Trophoblast cell (in vitro differentiated cells and primary cell): ENCODE measurements at regions not wholly inside any gene's neighbourhood (a gene's known extent, or its start where the extent isn't known, plus 50 kb on each side); places are given as distances from the start of the nearest gene placed in this dataset.

Experiments
- DNase-seq, 2 donors: peaks; one replicate each; pipeline ENCODE4 v3.0.0-alpha.2; 2016
- H2AFZ ChIP-seq: 2 replicates; pipeline ENCODE4 v1.6.1; 2013; ENCODE audit warnings: low read length, moderate library complexity, mild to moderate bottlenecking; ENCODE audit not compliant: insufficient read depth, poor library complexity
- H2AK5ac ChIP-seq: 2 replicates; pipeline ENCODE4 v1.6.1; 2013; ENCODE audit warnings: mild to moderate bottlenecking, low read length
- H2BK120ac ChIP-seq: 2 replicates; pipeline ENCODE4 v1.6.1; 2013; ENCODE audit warnings: low read length, mild to moderate bottlenecking, moderate library complexity; ENCODE audit not compliant: insufficient read depth, poor library complexity
- H2BK12ac ChIP-seq: 2 replicates; pipeline ENCODE4 v1.6.1; 2013; ENCODE audit warnings: mild to moderate bottlenecking, low read length, moderate library complexity
- H2BK5ac ChIP-seq: 2 replicates; pipeline ENCODE4 v1.6.1; 2013; ENCODE audit warnings: low read length, low read depth, moderate library complexity, mild to moderate bottlenecking; ENCODE audit not compliant: poor library complexity
- H3K14ac ChIP-seq: 2 replicates; pipeline ENCODE4 v1.6.1; 2013; ENCODE audit warnings: mild to moderate bottlenecking, low read length
- H3K18ac ChIP-seq: 2 replicates; pipeline ENCODE4 v1.6.1; 2013; ENCODE audit warnings: mild to moderate bottlenecking, low read length
- H3K23ac ChIP-seq: 2 replicates; pipeline ENCODE4 v1.6.1; 2013; ENCODE audit warnings: low read length
- H3K27ac ChIP-seq: 2 replicates; pipeline ENCODE4 v1.5.1; 2013; ENCODE audit warnings: low read depth, mild to moderate bottlenecking, inconsistent platforms, low read length, moderate library complexity
- H3K27me3 ChIP-seq: 2 replicates; pipeline ENCODE4 v1.6.1; 2013; ENCODE audit warnings: inconsistent platforms, mild to moderate bottlenecking, low read length, moderate library complexity; ENCODE audit not compliant: insufficient read depth
- H3K36me3 ChIP-seq, 2 experiments: 1 replicate in 1 of 2; 2 replicates in 1 of 2; pipeline ENCODE4 v1.6.1; 2013; ENCODE audit warnings: low read length in 2 of 2, mild to moderate bottlenecking in 2 of 2, moderate library complexity in 1 of 2; ENCODE audit not compliant: insufficient read depth in 2 of 2, control insufficient read depth in 1 of 2
- H3K4ac ChIP-seq: 2 replicates; pipeline ENCODE4 v1.6.1; 2013; ENCODE audit warnings: low read depth, mild to moderate bottlenecking, low read length, moderate library complexity
- H3K4me1 ChIP-seq, 2 experiments: 1 replicate in 1 of 2; 2 replicates in 1 of 2; pipeline ENCODE4 v1.6.1; 2013; ENCODE audit warnings: low read length in 2 of 2, mild to moderate bottlenecking in 2 of 2, moderate library complexity in 1 of 2; ENCODE audit not compliant: insufficient read depth in 2 of 2, control insufficient read depth in 1 of 2
- H3K4me2 ChIP-seq: 2 replicates; pipeline ENCODE4 v1.6.1; 2013; ENCODE audit warnings: inconsistent platforms, mild to moderate bottlenecking, low read length, moderate library complexity
- H3K4me3 ChIP-seq: 2 replicates; pipeline ENCODE4 v1.5.1; 2013; ENCODE audit warnings: mild to moderate bottlenecking, low read depth, low read length, inconsistent platforms
- H3K79me1 ChIP-seq: one replicate; pipeline ENCODE4 v1.6.1; 2013; ENCODE audit warnings: low read length
- H3K79me2 ChIP-seq: 2 replicates; pipeline ENCODE4 v1.6.1; 2013; ENCODE audit warnings: low read length, mild to moderate bottlenecking; ENCODE audit not compliant: control insufficient read depth, insufficient read depth, poor library complexity
- H3K9ac ChIP-seq: 2 replicates; pipeline ENCODE4 v1.6.1; 2013; ENCODE audit warnings: mild to moderate bottlenecking, low read length
- H3K9me3 ChIP-seq: 2 replicates; pipeline ENCODE4 v1.6.1; 2013; ENCODE audit warnings: low read depth, mild to moderate bottlenecking, control low read depth, inconsistent platforms, low read length; ENCODE audit not compliant: insufficient read depth
- H4K12ac ChIP-seq: 2 replicates; pipeline ENCODE4 v1.6.1; 2013; ENCODE audit warnings: low read depth, mild to moderate bottlenecking, low read length, moderate library complexity
- H4K8ac ChIP-seq: 2 replicates; pipeline ENCODE4 v1.6.1; 2013; ENCODE audit warnings: low read depth, mild to moderate bottlenecking, low read length, moderate library complexity
- H4K91ac ChIP-seq: one replicate; pipeline ENCODE4 v1.6.1; 2013; ENCODE audit warnings: low read depth, mild to moderate bottlenecking, low read length, moderate library complexity
- WGBS: extraction: QIAGEN DNeasy Blood & Tissue Kit; methylation state at CpG from one replicate; pipeline ENCODE4 v1.1.7; 2013; ENCODE audit warnings: missing lambda C conversion rate; ENCODE audit not compliant: insufficient read length, insufficient coverage; ENCODE audit errors: extremely low coverage; 5-methylcytosine and 5-hydroxymethylcytosine counted together

DNA sequence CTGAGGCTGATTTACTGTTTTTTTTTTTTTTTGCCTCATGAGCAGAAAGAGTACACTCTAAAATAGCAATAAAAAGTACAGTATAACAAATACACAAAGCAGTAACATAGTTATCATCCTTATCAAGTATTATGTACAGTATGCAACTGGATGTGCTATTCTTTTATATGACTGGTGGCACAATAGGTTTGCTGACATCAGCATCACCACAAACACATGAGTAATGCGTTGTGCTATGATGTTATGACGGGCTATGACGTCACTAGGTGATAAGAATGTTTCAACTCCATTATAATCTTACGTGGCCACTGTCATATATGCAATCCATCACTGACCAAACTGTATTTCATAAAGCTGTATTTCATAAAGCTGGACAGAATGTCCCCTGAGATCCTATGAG is 189.2 kb upstream of the GLI3 start:
- Histone ChIP-seq H4K91ac (no peak overlapping the region), H4K12ac (no peak overlapping the region), H3K36me3 (no peaks in the 10 kb centered on the region), H2AK5ac (no peak overlapping the region), H2BK120ac (no peak overlapping the region), H3K27me3 (no peaks in the 10 kb centered on the region), H3K79me1 (peaks cover 3% of the 10 kb centered on the region), H2AFZ (no peak overlapping the region), H3K9me3 (no peaks in the 10 kb centered on the region), H3K79me2 (no peaks in the 10 kb centered on the region), H3K4me2 (no peak overlapping the region), H4K8ac (no peak overlapping the region), H3K9ac (no peak overlapping the region), H3K4me1 (no peaks in the 10 kb centered on the region), H3K4ac (no peak overlapping the region), H3K18ac (no peak overlapping the region), H3K14ac (no peak overlapping the region), H2BK12ac (no peak overlapping the region), H3K27ac (no peak overlapping the region), H3K23ac (no peak overlapping the region), H2BK5ac (no peak overlapping the region), H3K4me3 (no peak overlapping the region)
- WGBS = no CpG with 5 or more reads among the region's 4 CpGs
- peak; percentile 57 to 78 for DNase-seq

DNA sequence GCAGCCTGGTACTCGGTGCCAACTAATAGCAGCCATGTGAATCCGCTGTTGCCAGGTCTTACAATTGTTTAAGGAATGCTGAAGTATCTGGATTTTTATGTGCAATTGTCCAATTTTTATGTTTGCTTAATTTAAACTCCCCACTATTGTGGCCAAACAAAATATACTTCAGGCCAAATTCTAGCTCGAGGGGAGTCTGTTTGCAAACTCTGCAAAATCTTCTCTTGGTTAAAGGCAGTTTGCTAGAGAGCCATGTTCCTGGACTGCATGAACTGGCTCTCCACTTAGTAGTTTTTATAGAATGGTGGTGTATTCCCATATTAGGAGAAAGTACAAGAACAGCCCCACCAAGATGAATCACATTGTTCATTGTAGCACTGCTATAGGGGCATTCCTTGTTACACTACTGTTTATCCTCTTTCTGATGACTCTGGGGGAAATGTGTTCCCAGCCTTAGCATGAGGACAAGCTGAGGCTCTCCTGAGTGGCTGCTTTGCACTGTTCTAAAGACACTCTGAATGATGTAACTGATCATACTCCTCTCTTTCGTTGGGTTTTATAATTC is 178.0 kb upstream of the GLI3 start:
- DNase-seq = no peak
- Histone ChIP-seq H3K14ac (no peak overlapping the region), H3K4me3 (no peak overlapping the region), H3K27ac (no peak overlapping the region), H2BK120ac (no peak overlapping the region), H2BK12ac (no peak overlapping the region), H2BK5ac (no peak overlapping the region), H4K8ac (no peak overlapping the region), H3K4ac (no peak overlapping the region), H3K4me1 (peaks cover 0 to 3% of the 10 kb centered on the region in 2 experiments), H3K23ac (no peak overlapping the region), H2AK5ac (no peak overlapping the region), H4K91ac (no peak overlapping the region), H3K79me1 (no peaks in the 10 kb centered on the region), H3K9me3 (no peaks in the 10 kb centered on the region), H4K12ac (no peak overlapping the region), H3K36me3 (no peaks in the 10 kb centered on the region), H3K79me2 (no peaks in the 10 kb centered on the region), H3K27me3 (no peaks in the 10 kb centered on the region), H3K9ac (no peak overlapping the region), H3K4me2 (no peak overlapping the region), H2AFZ (no peak overlapping the region), H3K18ac (no peak overlapping the region)
- WGBS = no CpG with 5 or more reads among the region's 4 CpGs

DNA sequence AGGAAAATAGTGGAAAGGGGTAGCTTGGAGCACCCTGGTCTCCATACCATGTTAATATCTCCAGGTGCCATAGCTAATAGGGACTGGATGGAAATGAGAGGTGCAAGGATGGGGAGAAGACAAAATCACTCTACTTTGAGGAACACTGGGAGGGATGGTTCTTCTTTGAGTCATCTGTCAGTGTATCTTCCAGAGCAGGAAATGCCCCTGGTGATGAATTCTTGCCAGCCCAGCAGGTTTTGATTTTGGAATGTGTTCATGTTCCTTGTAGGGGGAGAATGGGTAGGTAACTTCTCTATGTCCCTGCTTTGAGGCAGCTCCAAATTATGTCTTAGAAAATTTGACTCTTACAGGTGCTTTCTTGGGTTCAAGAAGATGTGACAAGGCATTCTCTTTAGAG is 177.0 kb upstream of the GLI3 start:
- no peak overlapping the region for H3K4me3 ChIP-seq
- no peak overlapping the region for H4K8ac ChIP-seq
- no peak overlapping the region for H2AFZ ChIP-seq
- H3K4ac ChIP-seq = no peak overlapping the region
- no peaks in the 10 kb centered on the region for H3K9me3 ChIP-seq
- no peak overlapping the region for H4K91ac ChIP-seq
- H3K79me1 ChIP-seq = no peaks in the 10 kb centered on the region
- no peaks in the 10 kb centered on the region for H3K79me2 ChIP-seq
- no peak overlapping the region for H2BK120ac ChIP-seq
- peak in 1 of 2 donors; percentile 15 for DNase-seq
- no peak overlapping the region for H3K27ac ChIP-seq
- peaks cover 0 to 3% of the 10 kb centered on the region in 2 experiments for H3K4me1 ChIP-seq
- no peak overlapping the region for H4K12ac ChIP-seq
- H3K27me3 ChIP-seq = no peaks in the 10 kb centered on the region
- no peak overlapping the region for H3K14ac ChIP-seq
- no peak overlapping the region for H2AK5ac ChIP-seq
- H3K18ac ChIP-seq = no peak overlapping the region
- H3K23ac ChIP-seq = no peak overlapping the region
- no peak overlapping the region for H3K4me2 ChIP-seq
- H3K36me3 ChIP-seq = no peaks in the 10 kb centered on the region
- no peak overlapping the region for H3K9ac ChIP-seq
- no peak overlapping the region for H2BK5ac ChIP-seq
- H2BK12ac ChIP-seq = no peak overlapping the region

DNA sequence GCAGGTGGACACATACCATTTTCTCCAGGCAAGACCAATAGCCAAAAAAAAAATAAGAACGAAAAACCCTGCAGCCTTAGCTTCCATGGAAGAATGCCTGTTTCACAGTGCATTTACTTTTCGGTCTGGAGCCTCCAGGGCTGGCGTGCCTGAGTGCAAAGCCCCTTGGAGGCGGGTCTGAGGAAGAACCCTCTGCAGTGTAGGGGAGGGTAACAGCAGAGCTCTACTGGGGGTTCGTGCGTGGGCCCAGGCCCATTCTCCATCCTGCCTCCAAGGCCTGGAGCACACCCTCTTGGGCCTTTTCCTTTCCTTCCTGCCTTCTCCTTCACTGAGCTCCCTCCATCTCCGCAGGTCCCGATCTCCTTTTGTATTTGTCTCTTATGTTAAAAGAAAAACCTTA is 172.3 kb upstream of the GLI3 start:
- H3K4ac ChIP-seq = no peak overlapping the region
- no peak overlapping the region for H2AFZ ChIP-seq
- H3K23ac ChIP-seq = no peak overlapping the region
- H3K79me2 ChIP-seq = no peaks in the 10 kb centered on the region
- no CpG with 5 or more reads among the region's 8 CpGs for WGBS
- H3K9ac ChIP-seq = no peak overlapping the region
- H2BK12ac ChIP-seq = no peak overlapping the region
- H4K91ac ChIP-seq = no peak overlapping the region
- H3K27me3 ChIP-seq = no peaks in the 10 kb centered on the region
- no peaks in the 10 kb centered on the region for H3K36me3 ChIP-seq
- H3K9me3 ChIP-seq = no peaks in the 10 kb centered on the region
- H4K8ac ChIP-seq = no peak overlapping the region
- no peak overlapping the region for H3K4me2 ChIP-seq
- no peak overlapping the region for H2BK120ac ChIP-seq
- H3K27ac ChIP-seq = no peak overlapping the region
- no peak overlapping the region for H3K14ac ChIP-seq
- H4K12ac ChIP-seq = no peak overlapping the region
- no peaks in the 10 kb centered on the region for H3K79me1 ChIP-seq
- peaks cover 3 to 7% of the 10 kb centered on the region in 2 experiments for H3K4me1 ChIP-seq
- H2AK5ac ChIP-seq = no peak overlapping the region
- DNase-seq = no peak
- no peak overlapping the region for H3K18ac ChIP-seq
- no peak overlapping the region for H2BK5ac ChIP-seq
- no peak overlapping the region for H3K4me3 ChIP-seq
